ENCODE measurements at regions not wholly inside any gene's neighbourhood (a gene's known extent, or its start where the extent isn't known, plus 50 kb on each side); places are given as distances from the start of the nearest gene placed in this dataset.

- DNase-seq (ENCODE audit: low read depth in 4 of 4, low spot score in 3 of 4), result no peak
Observed at GRCh38 chr7:46000513-46000912, 79.4 kb upstream of the IGFBP3 start.

GRCh38 chr7:45999541-45999940 lies 78.5 kb upstream of the IGFBP3 start:
- no peak for DNase-seq (ENCODE audit: low read depth in 4 of 4, low spot score in 3 of 4)

GRCh38 chr7:45998506-45998905 lies 77.4 kb upstream of the IGFBP3 start:
- no peak for DNase-seq (ENCODE audit: low read depth in 4 of 4, low spot score in 3 of 4)

GRCh38 chr7:45993621-45994020 lies 72.5 kb upstream of the IGFBP3 start:
- no peak for DNase-seq (ENCODE audit: low read depth in 4 of 4, low spot score in 3 of 4)

- DNase-seq (ENCODE audit: low read depth in 4 of 4, low spot score in 3 of 4), result peak in 1 of 4 donors; percentile 20
Observed at GRCh38 chr7:45992826-45993225, 71.8 kb upstream of the IGFBP3 start.

- DNase-seq (ENCODE audit: low read depth in 4 of 4, low spot score in 3 of 4), result no peak
Observed at GRCh38 chr7:45990276-45990675, 69.2 kb upstream of the IGFBP3 start.

GRCh38 chr7:45988405-45989057 lies 67.5 kb upstream of the IGFBP3 start:
- no peak for DNase-seq (ENCODE audit: low read depth in 4 of 4, low spot score in 3 of 4)

- DNase-seq (ENCODE audit: low read depth in 4 of 4, low spot score in 3 of 4), result no peak
Observed at GRCh38 chr7:45987521-45988290, 66.6 kb upstream of the IGFBP3 start.

- no peak for DNase-seq (ENCODE audit: low read depth in 4 of 4, low spot score in 3 of 4)
Observed at GRCh38 chr7:45986355-45987298, 65.6 kb upstream of the IGFBP3 start.

GRCh38 chr7:45985902-45986301 lies 64.8 kb upstream of the IGFBP3 start:
- DNase-seq (ENCODE audit: low read depth in 4 of 4, low spot score in 3 of 4), result no peak

- no peak for DNase-seq (ENCODE audit: low read depth in 4 of 4, low spot score in 3 of 4)
Observed at GRCh38 chr7:45984386-45985295, 63.6 kb upstream of the IGFBP3 start.

- no peak for DNase-seq (ENCODE audit: low read depth in 4 of 4, low spot score in 3 of 4)
Observed at GRCh38 chr7:45983720-45984255, 62.7 kb upstream of the IGFBP3 start.

GRCh38 chr7:45982907-45983719 lies 62.0 kb upstream of the IGFBP3 start:
- DNase-seq (ENCODE audit: low read depth in 4 of 4, low spot score in 3 of 4), result no peak

GRCh38 chr7:45982132-45982531 lies 61.1 kb upstream of the IGFBP3 start:
- no peak for DNase-seq (ENCODE audit: low read depth in 4 of 4, low spot score in 3 of 4)

GRCh38 chr7:45980973-45981372 lies 59.9 kb upstream of the IGFBP3 start:
- DNase-seq (ENCODE audit: low read depth in 4 of 4, low spot score in 3 of 4), result no peak

GRCh38 chr7:45980181-45980905 lies 59.3 kb upstream of the IGFBP3 start:
- no peak for DNase-seq (ENCODE audit: low read depth in 4 of 4, low spot score in 3 of 4)

GRCh38 chr7:45979275-45980180 lies 58.5 kb upstream of the IGFBP3 start:
- DNase-seq (ENCODE audit: low read depth in 4 of 4, low spot score in 3 of 4), result no peak

Measured in right renal pelvis (tissue), 4 donors.